ENCODE measurements at regions not wholly inside any gene's neighbourhood (a gene's known extent, or its start where the extent isn't known, plus 50 kb on each side); places are given as distances from the start of the nearest gene placed in this dataset.

DNA sequence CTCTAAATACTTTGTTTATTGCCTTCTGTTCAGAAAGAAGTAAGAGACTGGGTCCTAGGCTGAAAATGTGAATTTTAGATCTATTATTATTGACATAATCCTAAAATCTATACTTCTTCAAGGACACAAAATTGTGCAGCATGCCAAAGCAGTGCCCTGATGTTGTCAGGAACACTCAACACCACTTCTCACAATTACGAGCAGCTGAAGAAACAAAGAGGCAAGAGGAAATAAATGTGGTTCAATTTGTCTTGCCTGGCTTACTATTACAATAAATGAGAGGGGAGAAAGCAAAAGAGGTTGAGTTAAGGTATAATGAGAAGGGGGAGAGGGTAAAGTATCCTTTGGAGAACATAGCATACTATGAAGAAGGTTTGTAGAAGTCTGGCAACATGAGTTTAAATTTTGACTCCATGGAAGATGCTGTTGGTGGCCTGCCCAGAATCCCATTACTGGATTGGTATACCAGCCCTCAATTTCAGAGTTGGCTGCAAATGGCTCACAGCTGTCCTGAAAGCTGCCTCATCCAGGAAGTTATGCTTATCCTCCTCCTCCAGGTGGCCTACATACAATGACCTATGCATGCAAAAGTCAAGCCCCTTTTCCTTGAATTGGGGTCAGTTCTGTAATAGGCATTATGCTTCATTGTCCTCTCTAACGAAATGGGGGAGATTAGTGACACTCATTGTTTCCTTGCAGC lies 274.6 kb upstream of the SMIM30 start:
- TF ChIP-seq, protein P1, sequence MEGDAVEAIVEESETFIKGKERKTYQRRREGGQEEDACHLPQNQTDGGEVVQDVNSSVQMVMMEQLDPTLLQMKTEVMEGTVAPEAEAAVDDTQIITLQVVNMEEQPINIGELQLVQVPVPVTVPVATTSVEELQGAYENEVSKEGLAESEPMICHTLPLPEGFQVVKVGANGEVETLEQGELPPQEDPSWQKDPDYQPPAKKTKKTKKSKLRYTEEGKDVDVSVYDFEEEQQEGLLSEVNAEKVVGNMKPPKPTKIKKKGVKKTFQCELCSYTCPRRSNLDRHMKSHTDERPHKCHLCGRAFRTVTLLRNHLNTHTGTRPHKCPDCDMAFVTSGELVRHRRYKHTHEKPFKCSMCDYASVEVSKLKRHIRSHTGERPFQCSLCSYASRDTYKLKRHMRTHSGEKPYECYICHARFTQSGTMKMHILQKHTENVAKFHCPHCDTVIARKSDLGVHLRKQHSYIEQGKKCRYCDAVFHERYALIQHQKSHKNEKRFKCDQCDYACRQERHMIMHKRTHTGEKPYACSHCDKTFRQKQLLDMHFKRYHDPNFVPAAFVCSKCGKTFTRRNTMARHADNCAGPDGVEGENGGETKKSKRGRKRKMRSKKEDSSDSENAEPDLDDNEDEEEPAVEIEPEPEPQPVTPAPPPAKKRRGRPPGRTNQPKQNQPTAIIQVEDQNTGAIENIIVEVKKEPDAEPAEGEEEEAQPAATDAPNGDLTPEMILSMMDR (IDR thresholded peaks at IDR 0.05; ENCODE audit: low read length): no peak
- TF ChIP-seq EZH2 (optimal IDR thresholded peaks at IDR 0.05; ENCODE audit: low read depth, low read length) (no peak), EZH2phosphoT487 (IDR thresholded peaks at IDR 0.05; ENCODE audit: low read length) (no peak)
